Esophagus muscularis mucosa (tissue), 4 donors: ENCODE measurements at regions not wholly inside any gene's neighbourhood (a gene's known extent, or its start where the extent isn't known, plus 50 kb on each side); places are given as distances from the start of the nearest gene placed in this dataset.

Experiments used
- DNase-seq: peaks from one replicate; pipeline ENCODE4 v3.0.0-alpha.2; 2017; ENCODE audit errors: extremely low spot score
- H3K27ac ChIP-seq, 4 donors: fragments of 200-600 bp; sonication (generic); replicated peaks in 1 of 4; 1 replicate in 3 of 4; 2 replicates in 1 of 4; pipeline ENCODE4 v1.5.1; 2016 to 2019; ENCODE audit warnings: mild to moderate bottlenecking in 1 of 4
- H3K27me3 ChIP-seq, 4 donors: fragments of 200-600 bp; sonication (generic); one replicate each; pipeline versions ENCODE4 v1.5.1 to v1.6.0; 2016 to 2019
- H3K36me3 ChIP-seq, 4 donors: fragments of 200-600 bp; sonication (generic); one replicate each; pipeline ENCODE4 v1.5.1; 2016 to 2019
- H3K4me1 ChIP-seq, 4 donors: fragments of 200-600 bp; sonication (generic); one replicate each; pipeline ENCODE4 v1.5.1; 2016 to 2019
- H3K4me3 ChIP-seq, 4 donors: fragments of 200-600 bp; sonication (generic); 1 replicate in 2 of 4; 2 replicates in 2 of 4; pipeline ENCODE4 v1.5.1; 2016 to 2019; ENCODE audit warnings: mild to moderate bottlenecking in 4 of 4, moderate library complexity in 1 of 4
- H3K9me3 ChIP-seq, 4 donors: fragments of 200-600 bp; sonication (generic); 1 replicate in 3 of 4; 2 replicates in 1 of 4; pipeline ENCODE4 v1.5.1; 2016 to 2019
- CTCF ChIP-seq, 3 experiments: fragments of 200-600 bp in 2 of 3; fragments of 450-650 bp in 1 of 3; sonication (generic) in 2 of 3; IDR thresholded peaks; one replicate each; pipeline ENCODE4 v1.5.1; 2017 to 2019; ENCODE audit warnings: antibody characterized with exemption in 3 of 3, mild to moderate bottlenecking in 2 of 3, moderate library complexity in 1 of 3
- EP300 ChIP-seq: sonication (generic); formaldehyde crosslinking; IDR thresholded peaks from one replicate; pipeline ENCODE4 v1.6.1; 2017; ENCODE audit warnings: antibody characterized with exemption
- POLR2A ChIP-seq: fragments of 450-650 bp; IDR thresholded peaks from one replicate; pipeline ENCODE4 v1.6.1; 2017; ENCODE audit warnings: antibody characterized with exemption, moderate library complexity, mild to moderate bottlenecking, low read depth
- POLR2AphosphoS5 ChIP-seq, 2 donors: sonication (generic); formaldehyde crosslinking; IDR thresholded peaks; one replicate each; pipeline ENCODE4 v1.6.1; 2017; ENCODE audit warnings: antibody characterized with exemption in 2 of 2
- WGBS: methylation state at CpG from one replicate; pipeline ENCODE4 v1.1.5; 2018; 5-methylcytosine and 5-hydroxymethylcytosine counted together
- intact Hi-C: fragments of 100-400 bp; cut with DNase I; formaldehyde crosslinking; loops from one replicate; pipeline ENCODE4 v1.15.1; 2023

GRCh38 chr6:91447530-91448254 lies 860.8 kb upstream of the MAP3K7 start:
- TF ChIP-seq EP300 (no peak), POLR2A (no peak), CTCF (IDR thresholded peaks at IDR 0.05) (no peak), POLR2AphosphoS5 (IDR thresholded peaks at IDR 0.05) (no peak)
- Histone ChIP-seq H3K27me3 (no peaks in the 10 kb centered on the region), H3K36me3 (no peaks in the 10 kb centered on the region), H3K4me1 (no peaks in the 10 kb centered on the region), H3K4me3 (no peak overlapping the region), H3K9me3 (no peaks in the 10 kb centered on the region), H3K27ac (no peak overlapping the region)
- DNase-seq, result no peak
- WGBS, result 86% methylated on average over 3 of the region's 3 CpGs
- intact Hi-C loops, result no loop called here

- Histone ChIP-seq H3K27me3 (no peaks in the 10 kb centered on the region), H3K9me3 (no peaks in the 10 kb centered on the region), H3K27ac (no peak overlapping the region), H3K36me3 (no peaks in the 10 kb centered on the region), H3K4me1 (no peaks in the 10 kb centered on the region), H3K4me3 (no peak overlapping the region)
- 80% methylated on average over 2 of the region's 2 CpGs for WGBS
- intact Hi-C loops, result no loop called here
- TF ChIP-seq CTCF (IDR thresholded peaks at IDR 0.05) (no peak), POLR2A (no peak), POLR2AphosphoS5 (IDR thresholded peaks at IDR 0.05) (no peak), EP300 (no peak)
- no peak for DNase-seq
These were observed 860.2 kb upstream of the MAP3K7 start for GRCh38 chr6:91447081-91447480.

- Histone ChIP-seq H3K27ac (no peak overlapping the region), H3K27me3 (no peaks in the 10 kb centered on the region), H3K4me1 (no peaks in the 10 kb centered on the region), H3K4me3 (no peak overlapping the region), H3K9me3 (no peaks in the 10 kb centered on the region), H3K36me3 (no peaks in the 10 kb centered on the region)
- TF ChIP-seq EP300, result no peak
- no peak for TF ChIP-seq CTCF (IDR thresholded peaks at IDR 0.05)
- TF ChIP-seq POLR2A, result no peak
- TF ChIP-seq POLR2AphosphoS5 (IDR thresholded peaks at IDR 0.05), result no peak
- intact Hi-C loops, result no loop called here
- no peak for DNase-seq
- 76% methylated on average over 1 of the region's 1 CpG for WGBS
These were observed 856.5 kb upstream of the MAP3K7 start for GRCh38 chr6:91443405-91443804.

- DNase-seq, result no peak
- intact Hi-C loops, result no loop called here
- no peaks in the 10 kb centered on the region for H3K27me3 ChIP-seq
- H3K27ac ChIP-seq, result no peak overlapping the region
- no peak overlapping the region for H3K4me3 ChIP-seq
- no peaks in the 10 kb centered on the region for H3K9me3 ChIP-seq
- no peaks in the 10 kb centered on the region for H3K4me1 ChIP-seq
- no peaks in the 10 kb centered on the region for H3K36me3 ChIP-seq
- WGBS, result 68% methylated on average over 2 of the region's 2 CpGs
- TF ChIP-seq EP300, result no peak
These were observed 855.5 kb upstream of the MAP3K7 start for GRCh38 chr6:91442342-91442741.

GRCh38 chr6:91438570-91438969 lies 851.7 kb upstream of the MAP3K7 start:
- Histone ChIP-seq H3K27me3 (no peaks in the 10 kb centered on the region), H3K36me3 (no peaks in the 10 kb centered on the region), H3K4me1 (no peaks in the 10 kb centered on the region), H3K4me3 (no peak overlapping the region), H3K9me3 (no peaks in the 10 kb centered on the region), H3K27ac (no peak overlapping the region)
- DNase-seq, result no peak
- WGBS, result 78% methylated on average over 2 of the region's 2 CpGs
- TF ChIP-seq POLR2AphosphoS5 (IDR thresholded peaks at IDR 0.05), result no peak
- TF ChIP-seq CTCF (IDR thresholded peaks at IDR 0.05), result no peak
- no peak for TF ChIP-seq EP300
- no peak for TF ChIP-seq POLR2A
- intact Hi-C loops, result no loop called here
